H7 (cell line): ENCODE measurements at regions not wholly inside any gene's neighbourhood (a gene's known extent, or its start where the extent isn't known, plus 50 kb on each side); places are given as distances from the start of the nearest gene placed in this dataset.

Experiments used
- DNase-seq: peaks from one replicate; pipeline ENCODE4 v3.0.0; 2012
- H3K27me3 ChIP-seq: 2 replicates; pipeline ENCODE4 v1.6.0; 2011; ENCODE audit warnings: mild to moderate bottlenecking, low read length; ENCODE audit not compliant: control insufficient read depth, insufficient read depth
- H3K36me3 ChIP-seq: replicated peaks from 2 replicates; pipeline ENCODE4 v1.5.1; 2011; ENCODE audit warnings: low read length; ENCODE audit not compliant: control insufficient read depth, insufficient read depth
- H3K4me3 ChIP-seq: 2 replicates; pipeline ENCODE4 v1.5.1; 2011; ENCODE audit warnings: low read depth, mild to moderate bottlenecking, control low read depth, low read length, moderate library complexity; ENCODE audit not compliant: insufficient read depth

DNA sequence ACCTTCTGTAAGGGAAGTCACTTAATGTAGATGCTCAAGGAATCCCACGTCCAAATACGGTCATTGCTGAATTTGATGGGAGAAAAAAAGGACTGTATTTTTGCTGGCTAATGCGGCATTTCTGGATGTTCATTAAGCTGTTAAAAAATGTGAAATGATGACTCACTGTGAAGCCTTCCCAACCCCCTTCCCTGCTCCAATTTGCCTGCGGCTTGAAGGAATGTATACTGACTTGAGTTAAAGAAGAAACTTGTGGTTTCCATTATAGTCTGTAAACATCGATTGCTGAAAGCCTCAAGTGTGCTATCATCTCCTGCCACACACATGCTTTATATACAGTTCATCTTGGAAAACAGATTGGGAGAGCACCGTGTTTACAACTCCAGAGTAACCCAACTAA is 249.1 kb upstream of the JAG1 start:
- no peak for DNase-seq
- Histone ChIP-seq H3K36me3 (no peaks in the 10 kb centered on the region), H3K27me3 (no peaks in the 10 kb centered on the region), H3K4me3 (no peak overlapping the region)

DNA sequence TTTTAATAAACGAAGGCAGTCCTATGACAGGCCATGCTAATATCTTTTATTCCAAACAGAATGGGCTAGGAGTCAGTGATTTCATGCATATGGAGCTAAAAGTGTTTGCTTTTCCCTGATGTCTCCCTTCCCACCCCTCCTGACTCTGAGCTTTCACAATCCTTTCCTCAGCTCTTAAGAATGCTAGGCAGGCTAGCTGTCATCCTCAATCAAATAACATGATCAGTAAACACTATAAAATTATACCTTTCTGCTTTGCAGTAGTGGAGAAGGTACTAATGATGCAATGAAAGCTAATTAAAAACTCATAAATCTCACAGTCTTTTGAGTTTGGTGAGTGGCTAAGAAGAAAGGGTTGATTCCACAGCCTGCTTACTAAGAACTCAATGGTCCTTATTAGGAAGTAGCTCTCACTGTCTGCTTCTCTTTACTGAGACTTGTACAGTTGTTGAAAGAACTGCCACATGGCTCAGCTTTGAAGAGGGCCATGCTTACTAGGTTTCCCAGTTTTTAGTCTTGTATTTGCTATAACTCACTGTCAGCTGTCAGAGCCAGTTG is 250.9 kb upstream of the JAG1 start:
- Histone ChIP-seq H3K36me3 (no peaks in the 10 kb centered on the region), H3K27me3 (no peaks in the 10 kb centered on the region), H3K4me3 (no peak overlapping the region)
- DNase-seq: no peak

DNA sequence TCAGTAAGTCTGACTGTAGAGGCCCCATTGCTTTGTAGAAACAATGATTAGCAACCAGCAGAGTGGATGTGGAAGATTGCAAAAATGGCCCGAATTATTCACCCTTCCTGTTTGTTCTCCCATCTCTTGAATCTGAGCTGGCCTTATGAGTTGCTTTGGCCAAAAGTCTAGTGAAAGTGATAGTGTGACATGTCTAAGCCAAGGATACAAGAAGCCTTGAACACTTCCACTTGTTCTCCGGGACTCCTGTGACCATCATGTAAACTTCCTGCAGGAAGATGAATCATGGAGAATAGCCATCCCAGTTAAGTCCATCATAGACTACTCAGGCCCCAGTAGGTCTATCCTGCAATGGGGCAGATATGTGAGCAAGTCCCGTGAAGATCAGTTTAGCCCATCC is 252.0 kb upstream of the JAG1 start:
- H3K36me3 ChIP-seq: no peaks in the 10 kb centered on the region
- H3K4me3 ChIP-seq: no peak overlapping the region
- DNase-seq: no peak
- H3K27me3 ChIP-seq: no peaks in the 10 kb centered on the region

DNA sequence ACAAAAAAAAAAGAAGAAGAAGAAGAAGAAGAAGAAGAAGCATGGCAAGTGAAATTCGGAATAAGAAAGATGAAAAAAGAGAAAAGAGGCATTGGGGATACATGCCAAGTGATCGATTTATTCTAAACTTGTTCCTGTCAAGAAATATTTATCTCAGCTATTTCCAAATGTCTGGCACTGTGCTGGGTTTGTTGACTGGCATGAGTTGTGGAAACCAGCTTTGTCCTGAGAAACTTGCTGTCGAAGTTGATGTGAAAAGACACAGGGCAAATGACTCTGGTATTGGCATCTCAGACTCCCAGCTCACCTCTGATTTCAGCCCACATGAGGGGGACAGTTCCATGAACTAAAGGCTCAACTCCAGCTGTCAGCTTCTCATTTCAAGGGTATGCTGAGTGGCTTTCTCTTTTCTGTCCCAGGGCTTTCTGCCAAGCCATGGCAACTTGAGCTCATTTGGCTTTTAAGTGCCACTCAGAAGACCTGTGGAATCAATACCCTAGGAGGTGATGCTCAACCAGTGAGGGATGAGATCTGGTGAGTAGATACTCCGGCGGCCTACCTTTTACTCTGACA is 253.3 kb upstream of the JAG1 start:
- DNase-seq: no peak
- Histone ChIP-seq H3K36me3 (no peaks in the 10 kb centered on the region), H3K4me3 (no peak overlapping the region), H3K27me3 (no peaks in the 10 kb centered on the region)

DNA sequence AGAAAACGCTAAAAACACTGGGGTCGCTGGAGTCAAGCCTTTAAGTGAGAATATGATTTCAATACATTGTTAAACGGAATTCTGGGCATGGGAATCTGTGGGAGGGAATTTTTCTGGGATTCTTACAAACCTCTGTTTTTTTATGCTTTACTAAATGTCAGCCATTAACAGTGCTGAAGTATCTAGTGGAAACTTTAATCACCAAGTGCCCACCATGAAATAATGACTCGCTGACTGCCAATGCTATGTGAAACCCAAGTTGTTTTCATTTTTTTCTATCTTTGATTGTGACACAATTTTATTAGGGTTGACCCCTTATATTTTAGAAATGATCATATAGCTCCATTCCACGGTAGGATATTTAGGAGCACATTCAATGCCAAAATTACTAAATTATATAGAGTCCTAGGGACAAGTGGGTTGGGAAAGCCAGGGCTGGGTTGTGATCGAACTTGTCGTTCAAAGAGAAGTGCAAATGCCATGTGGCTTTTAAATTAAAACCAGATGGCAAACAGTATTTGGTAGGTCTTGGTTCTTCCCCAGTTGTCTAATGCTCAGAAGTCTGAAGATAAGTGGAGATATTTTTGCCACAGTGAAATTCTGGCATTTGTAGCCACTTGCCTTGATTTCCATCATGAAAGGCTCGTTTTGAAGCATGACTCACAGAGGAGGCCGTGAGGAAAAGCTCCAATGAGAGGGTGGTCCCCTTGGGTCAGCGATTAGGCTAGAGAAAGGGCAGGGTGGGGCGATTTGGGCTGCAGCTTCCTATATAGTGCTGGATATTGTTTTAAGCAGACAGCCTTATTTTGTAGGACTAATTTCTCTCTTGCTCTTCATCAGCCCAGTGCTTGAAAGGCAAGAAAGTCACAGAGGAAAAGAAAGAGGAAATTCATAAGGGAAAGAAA is 254.4 kb upstream of the JAG1 start:
- Histone ChIP-seq H3K36me3 (no peaks in the 10 kb centered on the region), H3K27me3 (no peaks in the 10 kb centered on the region), H3K4me3 (no peak overlapping the region)
- DNase-seq: no peak

DNA sequence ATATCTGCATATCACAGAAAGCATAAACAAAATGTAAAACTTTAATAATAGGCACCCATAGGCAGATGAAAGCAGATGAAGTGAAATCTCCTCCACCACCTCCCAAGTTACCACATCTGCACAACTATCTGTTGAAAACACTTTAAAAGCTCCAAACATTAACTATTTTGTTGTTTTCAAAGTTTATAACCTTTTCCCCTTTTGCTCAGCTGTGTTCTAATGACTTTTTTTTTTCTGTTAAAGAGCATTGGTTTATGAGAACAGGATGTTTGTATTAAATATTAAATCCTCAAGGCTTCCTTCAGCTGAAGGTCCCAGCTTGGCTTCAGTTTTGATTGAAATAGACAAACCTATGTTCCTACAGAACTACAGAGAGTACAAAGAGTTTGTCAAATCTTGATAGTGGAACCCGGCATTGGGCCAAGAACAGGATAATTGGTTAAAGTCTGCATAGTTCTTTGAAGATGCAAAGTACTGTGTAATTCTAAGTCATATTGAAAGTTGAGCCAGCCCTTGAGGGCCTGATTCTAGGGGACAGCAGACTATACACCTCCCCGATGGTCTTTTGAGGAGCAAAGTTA is 255.1 kb upstream of the JAG1 start:
- H3K27me3 ChIP-seq: no peaks in the 10 kb centered on the region
- no peak overlapping the region for H3K4me3 ChIP-seq
- H3K36me3 ChIP-seq: no peaks in the 10 kb centered on the region
- no peak for DNase-seq

DNA sequence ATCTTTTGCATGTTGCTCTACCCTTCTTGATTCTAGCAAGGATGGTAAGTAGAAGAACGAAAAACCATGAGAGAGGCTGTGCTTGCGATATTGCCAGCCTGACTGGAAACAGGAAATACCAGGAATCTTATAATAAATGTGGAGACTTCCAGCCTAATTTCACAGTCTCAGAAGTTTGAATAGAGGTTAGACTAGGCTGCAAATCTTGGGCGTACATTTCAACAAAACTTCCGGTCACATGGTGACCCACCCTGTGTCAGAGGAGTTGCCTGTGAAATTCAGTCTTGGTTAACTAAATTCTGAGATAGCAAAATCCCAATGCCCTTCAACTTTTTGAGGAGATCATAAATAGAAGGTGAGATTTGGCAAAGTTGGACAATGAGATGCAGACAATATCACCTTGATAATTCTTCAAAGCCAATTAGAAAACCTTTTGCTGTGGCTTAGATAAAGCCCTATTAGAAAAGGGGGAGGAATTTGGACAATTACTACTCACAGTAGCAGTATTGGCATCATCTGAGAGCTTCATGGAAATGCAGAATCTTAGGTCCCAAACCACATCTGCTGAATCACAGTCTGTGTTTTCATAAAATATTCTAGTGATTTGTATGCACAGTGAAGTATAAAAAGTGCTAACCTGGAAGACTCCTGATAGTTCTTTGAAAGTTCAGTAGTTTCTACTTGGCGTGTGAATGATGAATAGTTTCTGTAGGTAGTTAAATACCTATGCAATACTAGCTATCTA is 262.0 kb upstream of the JAG1 start:
- Histone ChIP-seq H3K36me3 (no peaks in the 10 kb centered on the region), H3K4me3 (no peak overlapping the region), H3K27me3 (no peaks in the 10 kb centered on the region)
- DNase-seq: no peak

DNA sequence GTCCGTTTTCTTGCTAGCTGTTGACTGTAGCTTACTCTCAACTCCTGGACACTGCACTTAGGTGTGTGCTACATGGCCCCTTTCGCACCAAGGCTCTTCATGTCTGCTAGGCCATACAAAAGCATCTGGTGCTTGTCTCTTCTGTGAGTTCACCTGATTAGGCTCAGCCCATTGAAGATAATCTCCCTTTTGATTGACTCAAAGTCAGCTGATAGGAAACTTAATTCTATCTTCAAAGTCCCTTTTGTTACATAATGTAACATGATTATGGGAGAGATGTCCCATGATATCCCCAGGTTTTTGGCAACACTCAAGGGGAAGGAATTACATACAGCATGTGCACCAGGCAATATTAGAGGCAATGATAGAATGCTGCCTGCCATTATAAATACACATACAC is 263.0 kb upstream of the JAG1 start:
- Histone ChIP-seq H3K27me3 (no peaks in the 10 kb centered on the region), H3K36me3 (no peaks in the 10 kb centered on the region), H3K4me3 (no peak overlapping the region)
- DNase-seq: no peak

DNA sequence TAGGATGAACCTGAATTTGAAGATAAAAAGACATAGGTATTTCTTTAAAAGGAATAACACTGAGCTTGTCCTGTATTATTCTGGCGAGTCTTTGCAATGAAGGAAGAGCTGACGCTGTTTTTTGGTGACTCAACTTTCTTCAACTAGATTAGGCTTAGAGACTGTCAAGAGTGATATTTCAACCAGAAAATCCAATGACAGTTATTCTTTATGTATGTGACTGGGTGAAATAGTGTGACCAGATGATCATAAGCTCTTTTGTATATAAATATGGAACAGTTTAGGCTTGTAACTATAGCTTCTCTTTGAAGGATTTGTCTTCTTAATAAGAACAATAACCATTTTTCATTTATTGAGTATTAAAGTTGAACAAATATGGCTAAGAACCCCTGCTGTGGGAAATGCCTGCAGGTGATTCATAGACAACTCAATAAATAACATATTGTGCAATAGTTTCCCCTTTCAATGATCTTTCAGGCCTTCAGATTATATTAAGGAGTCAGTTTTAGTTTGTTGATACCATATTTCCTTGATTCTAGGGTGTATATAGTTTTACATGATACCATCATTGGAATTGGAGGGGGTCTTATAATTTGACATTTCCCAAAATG is 265.6 kb upstream of the JAG1 start:
- DNase-seq: no peak
- Histone ChIP-seq H3K27me3 (no peaks in the 10 kb centered on the region), H3K36me3 (no peaks in the 10 kb centered on the region), H3K4me3 (no peak overlapping the region)

DNA sequence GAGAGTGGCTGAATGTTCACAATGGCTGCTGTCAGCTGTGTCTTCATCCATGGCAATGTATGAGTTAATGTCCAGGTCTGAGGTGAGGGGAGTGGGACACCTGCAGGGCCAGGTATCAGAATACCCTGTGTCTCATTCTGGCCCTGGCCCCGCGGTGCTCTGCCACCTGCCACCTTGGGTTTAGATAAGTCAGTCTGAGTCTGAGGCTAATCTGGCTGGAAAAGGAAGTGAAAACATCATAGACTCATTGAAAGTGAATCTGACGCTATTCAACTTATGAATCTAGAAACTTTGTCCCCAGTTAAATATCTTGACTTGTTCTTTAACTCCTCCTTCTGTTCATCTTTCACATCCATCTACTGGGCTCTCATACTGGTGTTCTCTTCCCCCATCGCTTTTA is 267.1 kb upstream of the JAG1 start:
- Histone ChIP-seq H3K4me3 (no peak overlapping the region), H3K27me3 (no peaks in the 10 kb centered on the region), H3K36me3 (no peaks in the 10 kb centered on the region)
- DNase-seq: no peak

DNA sequence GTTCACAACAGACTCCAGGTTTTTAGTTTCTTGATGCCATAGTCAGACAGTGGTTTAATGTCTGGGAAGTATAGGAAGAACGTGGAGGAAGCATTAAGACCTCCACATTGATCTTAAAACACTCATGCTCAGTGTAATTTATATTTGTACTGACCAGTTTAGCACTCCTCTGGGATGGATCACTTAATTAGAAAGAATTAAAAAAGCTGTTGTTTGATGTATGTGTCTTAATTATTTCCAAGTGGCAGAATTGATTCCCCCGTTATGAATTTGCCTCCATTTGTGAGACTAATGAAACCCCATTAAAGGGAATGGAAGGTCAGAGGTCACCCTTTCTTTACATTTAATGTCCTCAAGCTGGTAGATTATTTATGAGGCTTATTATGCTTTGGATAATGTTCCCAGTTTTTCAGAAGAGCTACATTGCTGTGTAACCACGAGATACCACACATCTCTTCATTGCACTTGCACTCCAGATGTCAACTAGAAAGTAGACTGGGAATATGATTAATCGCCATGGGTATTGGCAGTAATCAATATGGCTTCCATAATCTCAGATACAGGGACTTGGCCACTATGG is 270.0 kb upstream of the JAG1 start:
- no peaks in the 10 kb centered on the region for H3K27me3 ChIP-seq
- no peak for DNase-seq
- H3K4me3 ChIP-seq: no peak overlapping the region
- H3K36me3 ChIP-seq: no peaks in the 10 kb centered on the region

DNA sequence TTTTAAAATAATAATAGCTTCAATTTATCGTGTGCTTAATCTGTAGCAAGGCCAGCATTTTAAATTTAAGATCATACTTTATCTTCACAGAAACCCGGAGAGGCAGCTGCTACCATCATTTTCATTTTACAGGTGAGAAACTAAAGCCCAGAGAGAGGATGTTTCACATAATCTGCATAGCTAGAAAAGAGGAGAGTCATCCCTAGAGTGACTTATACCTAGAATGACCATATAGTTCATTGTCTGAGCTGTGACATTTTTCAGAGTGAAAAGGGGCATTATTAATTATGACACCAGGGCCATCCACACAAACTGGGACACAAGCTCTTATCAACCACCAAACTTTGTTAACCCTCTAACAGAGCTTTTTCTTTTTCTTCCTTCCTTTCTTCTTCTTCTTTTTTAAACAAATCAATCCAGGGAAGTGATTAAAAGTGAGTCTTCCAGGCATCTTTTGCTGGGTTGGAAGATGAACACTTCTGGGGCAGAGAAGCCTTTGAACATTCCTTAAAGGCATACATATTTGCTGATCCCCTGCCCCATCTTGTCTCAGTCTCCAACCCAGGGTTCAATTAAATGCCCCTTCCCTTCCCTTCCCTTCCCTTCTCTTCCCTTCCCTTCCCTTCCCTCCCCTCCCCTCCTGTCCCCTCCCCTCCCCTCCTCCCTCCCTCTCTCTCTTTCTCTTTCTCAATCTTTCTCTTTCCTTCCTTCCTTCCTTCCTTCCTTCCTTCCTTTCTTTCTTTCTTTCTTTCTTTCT is 272.5 kb upstream of the JAG1 start:
- H3K4me3 ChIP-seq: no peak overlapping the region
- no peaks in the 10 kb centered on the region for H3K27me3 ChIP-seq
- H3K36me3 ChIP-seq: no peaks in the 10 kb centered on the region
- DNase-seq: no peak

DNA sequence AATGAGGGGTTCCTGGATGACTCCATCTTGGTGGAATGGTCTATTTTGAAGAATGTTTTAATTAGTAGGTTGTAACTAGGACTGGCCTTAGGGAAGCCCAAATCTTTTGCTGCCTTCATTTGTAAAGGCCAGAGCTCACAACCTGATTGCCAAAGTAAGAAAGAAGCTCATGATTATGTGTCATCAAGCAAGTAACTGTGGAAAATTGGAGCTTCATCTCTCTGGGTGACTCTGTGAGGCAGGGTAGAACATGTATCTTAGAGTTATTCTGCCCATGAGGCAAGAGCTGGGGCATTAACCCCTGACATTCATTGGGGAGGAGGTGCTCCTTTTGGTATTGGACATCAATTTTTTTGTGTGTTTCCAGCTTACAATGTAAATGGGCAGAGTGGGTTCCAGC is 273.9 kb upstream of the JAG1 start:
- H3K36me3 ChIP-seq: no peaks in the 10 kb centered on the region
- no peak for DNase-seq
- no peak overlapping the region for H3K4me3 ChIP-seq
- no peaks in the 10 kb centered on the region for H3K27me3 ChIP-seq
